Sciatic nerve (tissue), 2 donors: ENCODE measurements at regions not wholly inside any gene's neighbourhood (a gene's known extent, or its start where the extent isn't known, plus 50 kb on each side); places are given as distances from the start of the nearest gene placed in this dataset.

Source experiments
- ATAC-seq: fragments of 200-7000 bp; cut with Tn5 transposase; one replicate; pipeline ENCODE4 v1.9.1; 2020; ENCODE audit warnings: mild to moderate bottlenecking, moderate library complexity
- DNase-seq: peaks from one replicate; pipeline ENCODE4 v3.0.0-alpha.2; 2020; ENCODE audit warnings: low spot score
- intact Hi-C: fragments of 100-400 bp; cut with DNase I; formaldehyde crosslinking; loops from one replicate; pipeline ENCODE4 v1.14.2; 2022
- donor health status: DM: no; HTN: no; CAD: no.
- donor health status: DM: no; HTN: no; CAD: no.

DNA sequence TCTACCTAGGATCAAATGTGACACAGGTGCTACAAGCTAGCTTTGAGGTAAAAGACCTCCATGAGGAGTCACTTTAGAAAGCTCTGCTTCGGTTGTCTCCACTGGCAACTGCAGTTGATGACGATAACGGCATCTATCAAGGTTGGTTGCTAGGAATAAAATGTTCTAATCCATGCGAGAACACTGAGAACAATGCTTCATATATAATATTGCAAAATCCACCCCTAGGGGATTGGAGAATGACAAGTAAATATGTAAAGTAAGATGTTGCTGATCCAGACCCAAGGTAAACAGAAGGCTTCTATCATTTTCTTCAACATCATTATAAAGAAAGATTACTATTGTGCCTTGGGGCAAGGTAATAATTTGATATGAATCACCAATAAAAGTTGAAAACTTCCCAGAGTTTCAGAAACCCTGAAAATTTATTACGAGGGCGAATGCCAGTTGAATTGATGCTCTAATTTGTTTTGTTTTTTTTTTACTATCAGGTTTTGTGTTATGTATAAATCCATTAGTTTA lies 1003.4 kb downstream of the CDH18 start:
- DNase-seq (no peak), ATAC-seq (no peak)
- intact Hi-C loops, result no loop called here

DNA sequence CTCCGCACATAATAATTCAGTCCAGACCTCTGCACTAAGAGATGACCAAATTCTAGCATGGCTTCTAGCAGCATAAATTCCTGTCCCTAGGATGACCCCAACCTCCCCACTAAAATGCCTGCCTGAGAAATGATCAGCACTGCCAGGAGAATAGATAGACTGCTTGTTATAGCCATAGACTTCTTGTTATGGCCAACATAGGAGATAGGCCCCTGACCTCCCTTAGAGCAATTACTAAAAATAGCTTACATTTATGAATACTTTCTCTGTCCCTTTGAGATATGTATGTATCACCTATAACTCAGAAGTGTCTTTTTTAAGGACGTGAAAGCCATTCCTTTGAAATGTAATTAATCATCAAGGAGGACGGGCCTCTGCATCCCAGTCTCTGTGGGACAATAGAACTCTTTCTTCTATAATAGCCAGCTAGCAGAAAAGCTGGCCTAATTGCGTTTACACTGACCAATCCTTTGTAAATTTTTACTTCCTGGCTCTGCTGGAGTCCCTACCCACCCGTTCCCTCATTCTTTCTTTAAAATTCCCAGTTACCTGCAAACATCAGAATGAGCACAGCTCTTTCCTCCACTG lies 1002.7 kb downstream of the CDH18 start:
- no peak for ATAC-seq
- no peak for DNase-seq
- intact Hi-C loops, result no loop called here

DNA sequence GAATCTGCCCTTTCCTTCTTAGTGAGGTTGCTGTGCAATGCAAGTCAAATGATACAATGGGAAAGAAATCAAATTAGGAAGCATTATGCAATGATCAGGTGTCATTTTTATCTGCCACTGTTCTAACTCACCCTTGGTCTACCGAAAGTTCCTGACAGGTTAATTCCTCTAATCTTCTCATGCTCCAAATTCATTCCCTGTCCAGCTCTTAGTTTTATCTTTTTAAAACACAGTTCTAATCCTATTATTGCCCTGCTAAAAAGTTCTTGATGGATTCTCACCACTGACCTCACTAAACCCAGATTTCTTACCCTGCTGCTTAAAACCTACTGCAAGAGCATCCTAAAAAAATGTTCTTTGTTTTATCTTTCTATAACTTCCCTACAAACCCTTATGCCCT lies 1000.9 kb downstream of the CDH18 start:
- ATAC-seq (no peak), DNase-seq (no peak)
- intact Hi-C loops, result no loop called here

- intact Hi-C loops, result no loop called here
- no peak for DNase-seq
- ATAC-seq, result no peak
These were observed 997.1 kb downstream of the CDH18 start for GRCh38 chr5:18990852-18991251.

DNA sequence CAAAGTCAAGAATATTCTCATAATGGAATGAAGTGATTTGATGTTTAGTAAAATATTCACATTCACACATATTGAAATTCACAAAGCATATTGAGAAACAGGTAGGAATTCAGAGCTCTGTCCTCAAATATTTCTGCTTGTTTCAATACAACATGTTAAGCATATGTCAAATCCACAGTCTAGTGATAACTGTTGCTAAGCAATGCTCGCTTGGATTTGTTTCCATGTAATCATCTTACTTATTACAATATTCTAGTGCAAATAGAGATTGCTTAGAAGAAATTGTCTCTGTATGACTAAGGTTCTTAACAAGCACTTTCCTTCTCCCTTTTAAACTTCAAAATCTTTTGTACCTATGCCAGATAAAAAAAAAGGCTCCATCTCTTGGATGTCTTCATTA lies 995.7 kb downstream of the CDH18 start:
- intact Hi-C loops, result no loop called here

GRCh38 chr5:18999478-18999877 lies 988.5 kb downstream of the CDH18 start:
- no peak for ATAC-seq
- no peak for DNase-seq
- intact Hi-C loops, result no loop called here

More for the DNA sequence above, 995.7 kb downstream of the CDH18 start:
- DNase-seq (no peak), ATAC-seq (no peak)

DNA sequence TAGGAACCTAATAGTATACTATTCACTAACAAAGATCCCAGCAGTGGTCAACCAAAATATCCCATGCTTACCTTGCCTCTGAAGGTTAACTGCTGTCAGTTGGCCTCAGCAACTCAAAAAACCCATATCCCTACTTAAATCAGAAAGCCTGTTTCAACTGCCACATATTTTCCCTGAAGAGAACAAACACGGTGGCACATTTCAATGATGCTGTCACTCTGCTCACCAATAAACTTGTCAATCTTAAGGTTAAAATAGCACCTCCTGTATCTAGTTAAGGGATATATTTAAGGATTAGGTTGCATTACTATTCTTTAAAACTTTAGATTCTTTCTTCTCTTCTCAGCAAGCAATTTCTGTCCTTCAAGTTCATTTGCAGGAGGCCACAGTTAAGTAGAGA lies 986.9 kb downstream of the CDH18 start:
- intact Hi-C loops, result no loop called here
- ATAC-seq (no peak), DNase-seq (no peak)

DNA sequence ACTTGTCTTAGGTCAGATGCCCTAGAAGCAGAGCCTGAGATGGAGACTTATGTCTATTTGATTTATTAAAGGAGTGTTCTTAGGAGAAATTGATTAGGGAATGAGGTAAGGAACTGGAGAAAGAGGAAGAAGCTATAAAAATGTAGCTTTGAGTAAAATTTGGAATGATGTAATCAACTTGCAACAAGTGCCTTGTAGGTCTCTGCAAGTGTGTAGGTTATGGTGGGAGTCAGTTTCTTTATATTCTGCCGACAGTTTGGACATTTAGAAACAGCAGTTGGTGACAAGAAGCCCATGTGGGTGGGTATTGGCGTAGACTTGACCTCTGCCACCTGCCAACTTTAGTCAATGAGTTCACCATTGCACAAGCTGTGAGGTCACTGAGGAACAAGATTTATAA lies 986.5 kb downstream of the CDH18 start:
- no peak for ATAC-seq
- no peak for DNase-seq
- intact Hi-C loops, result no loop called here

DNA sequence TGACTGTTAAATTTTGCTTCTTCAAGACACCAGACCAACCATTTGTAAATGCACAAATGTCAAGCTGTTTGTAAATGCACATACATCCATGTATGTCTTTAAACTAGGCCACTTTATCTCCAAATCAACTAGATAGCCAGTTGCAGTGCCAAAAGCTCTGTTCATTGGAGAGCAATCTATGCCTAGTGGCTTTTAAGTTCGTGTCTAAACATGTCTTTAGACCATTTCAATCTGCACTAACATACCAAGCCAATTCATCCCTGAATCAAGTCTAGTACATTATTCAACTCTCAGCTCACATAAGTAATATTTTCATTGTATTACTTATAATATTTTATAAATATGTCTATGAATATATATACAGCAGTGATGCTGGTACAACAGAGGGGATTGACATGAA lies 985.9 kb downstream of the CDH18 start:
- no peak for DNase-seq
- ATAC-seq, result no peak
- intact Hi-C loops, result no loop called here

DNA sequence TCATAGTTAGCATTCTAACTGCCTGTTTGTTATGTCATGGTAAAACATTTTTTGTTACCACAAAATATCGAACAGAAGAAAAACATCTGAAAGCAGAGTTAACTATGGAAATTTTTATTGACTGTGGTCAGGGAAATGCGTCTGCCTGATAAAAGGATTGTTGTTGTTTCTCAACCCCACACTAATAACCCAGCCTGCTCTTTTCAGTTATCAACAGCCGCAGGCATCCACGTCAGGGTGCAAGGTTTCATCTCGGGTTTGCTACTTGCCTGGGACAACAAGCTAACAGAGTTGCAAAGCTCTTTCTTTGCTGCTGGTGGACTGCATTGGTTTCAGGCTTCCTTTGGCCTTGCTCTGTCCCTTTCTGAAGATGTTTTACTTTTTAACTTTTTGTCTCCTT lies 969.2 kb downstream of the CDH18 start:
- ATAC-seq, result no peak
- no peak for DNase-seq
- intact Hi-C loops, result no loop called here

DNA sequence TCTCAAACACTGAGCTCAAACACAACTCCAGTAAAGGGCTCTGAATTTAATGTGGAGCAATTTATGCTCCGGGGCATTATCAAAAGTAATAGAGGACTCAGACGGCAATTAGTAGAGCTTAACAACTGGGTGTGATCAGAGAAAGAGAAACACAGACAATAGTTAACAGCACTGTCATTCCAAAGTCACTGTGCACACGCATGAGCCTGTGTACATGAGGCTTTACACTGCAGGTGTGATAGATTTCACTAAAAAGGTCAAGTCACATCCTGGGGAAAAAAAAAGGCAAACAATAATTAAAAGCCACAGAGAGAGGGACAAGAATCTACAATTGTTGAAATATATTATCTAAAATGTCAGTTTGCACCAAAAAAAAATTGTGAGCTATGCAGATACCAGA lies 956.5 kb downstream of the CDH18 start:
- ATAC-seq, result no peak
- no peak for DNase-seq
- intact Hi-C loops, result no loop called here

DNA sequence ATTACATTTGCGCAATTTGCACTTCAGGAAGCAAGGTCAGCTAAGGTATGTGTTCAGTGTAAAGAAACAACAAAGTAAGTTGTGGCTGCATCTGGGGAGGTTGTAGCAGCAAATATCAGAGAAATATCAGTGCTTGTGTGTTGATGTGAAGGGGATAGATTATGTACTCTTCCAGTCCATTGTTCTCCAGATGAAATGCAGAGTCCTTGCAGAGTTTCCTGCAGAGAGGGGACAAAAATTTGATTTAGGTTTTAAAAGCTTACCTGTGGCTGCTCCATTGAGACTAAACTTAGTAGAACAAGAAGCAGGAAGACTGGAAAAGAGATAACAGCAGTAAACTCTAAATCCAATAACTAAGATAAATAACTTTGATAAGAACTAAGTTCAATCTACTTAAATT lies 952.2 kb downstream of the CDH18 start:
- no peak for ATAC-seq
- intact Hi-C loops, result no loop called here
- no peak for DNase-seq

GRCh38 chr5:19042106-19042505 lies 945.9 kb downstream of the CDH18 start:
- ATAC-seq, result peak; percentile 50
- intact Hi-C loops, result no loop called here
- DNase-seq, result no peak

DNA sequence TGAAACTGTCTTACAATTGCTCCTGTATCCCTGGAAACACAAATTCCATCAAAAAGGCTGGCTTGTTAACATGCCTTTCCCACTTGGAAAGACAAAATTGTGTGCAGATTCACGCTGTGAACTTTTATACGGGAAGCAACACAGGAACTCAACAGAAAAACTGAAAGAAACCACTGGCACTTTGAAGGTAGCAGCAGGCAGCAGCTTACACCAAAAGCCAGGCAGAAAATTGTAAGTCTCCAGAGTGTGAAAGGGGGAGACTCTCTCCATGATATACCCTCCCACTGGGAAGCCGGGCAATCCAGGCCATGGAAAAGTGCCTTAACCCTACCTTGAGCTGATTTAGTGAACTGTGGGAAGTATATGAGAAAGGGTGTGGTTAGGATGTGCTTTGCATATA lies 943.7 kb downstream of the CDH18 start:
- no peak for DNase-seq
- intact Hi-C loops, result no loop called here
- no peak for ATAC-seq

- ATAC-seq (no peak), DNase-seq (no peak)
- intact Hi-C loops, result no loop called here
These were observed 942.9 kb downstream of the CDH18 start for GRCh38 chr5:19044931-19045695.

- no peak for DNase-seq
- intact Hi-C loops, result no loop called here
- ATAC-seq, result no peak
These were observed 940.7 kb downstream of the CDH18 start for GRCh38 chr5:19047277-19047676.

GRCh38 chr5:19048726-19049125 lies 939.3 kb downstream of the CDH18 start:
- no peak for ATAC-seq
- DNase-seq, result no peak

DNA sequence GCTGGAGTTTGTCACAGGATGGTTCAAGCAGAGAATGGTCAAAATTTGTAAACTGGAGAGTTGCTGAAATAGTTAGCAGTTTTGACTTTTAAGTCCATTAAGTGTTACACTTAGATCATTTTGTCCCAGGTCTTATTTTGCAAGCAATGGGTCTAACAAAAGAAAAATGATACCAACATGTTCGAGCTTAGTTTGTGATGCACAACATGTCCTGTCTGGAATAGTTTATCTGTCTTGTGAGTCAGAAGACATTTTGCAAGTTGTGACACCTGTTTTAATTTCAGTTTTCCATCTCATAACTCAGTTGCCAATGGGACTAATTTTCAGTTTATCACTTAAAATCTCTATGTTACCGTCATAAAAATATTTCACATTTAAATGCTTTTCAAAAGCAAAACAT lies 929.8 kb downstream of the CDH18 start:
- ATAC-seq, result no peak
- intact Hi-C loops, result no loop called here

More at GRCh38 chr5:19048726-19049125, 939.3 kb downstream of the CDH18 start:
- intact Hi-C loops, result no loop called here

GRCh38 chr5:19064094-19064493 lies 923.9 kb downstream of the CDH18 start:
- ATAC-seq (no peak), DNase-seq (no peak)
- intact Hi-C loops, result no loop called here

More for the DNA sequence above, 929.8 kb downstream of the CDH18 start:
- no peak for DNase-seq

DNA sequence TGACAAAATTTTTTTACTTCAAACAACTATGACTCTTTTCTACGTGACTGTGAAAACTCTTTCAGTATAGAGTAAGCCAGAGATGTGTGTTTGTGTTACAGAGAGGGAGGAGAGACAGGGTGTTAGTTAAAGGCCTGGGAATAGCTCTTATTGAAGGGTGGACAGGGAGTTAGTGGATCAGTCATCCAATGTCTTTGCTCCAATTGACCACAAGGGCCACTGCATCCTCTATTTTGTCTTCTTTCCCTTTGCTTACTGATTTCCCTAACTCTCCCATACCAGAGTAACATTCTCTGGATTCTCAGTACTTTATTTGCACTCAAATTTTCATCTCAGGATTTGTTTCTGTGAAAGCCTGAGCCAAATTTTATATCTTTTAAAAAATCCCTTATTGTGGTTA lies 920.3 kb downstream of the CDH18 start:
- intact Hi-C loops, result no loop called here
- ATAC-seq (no peak), DNase-seq (no peak)

DNA sequence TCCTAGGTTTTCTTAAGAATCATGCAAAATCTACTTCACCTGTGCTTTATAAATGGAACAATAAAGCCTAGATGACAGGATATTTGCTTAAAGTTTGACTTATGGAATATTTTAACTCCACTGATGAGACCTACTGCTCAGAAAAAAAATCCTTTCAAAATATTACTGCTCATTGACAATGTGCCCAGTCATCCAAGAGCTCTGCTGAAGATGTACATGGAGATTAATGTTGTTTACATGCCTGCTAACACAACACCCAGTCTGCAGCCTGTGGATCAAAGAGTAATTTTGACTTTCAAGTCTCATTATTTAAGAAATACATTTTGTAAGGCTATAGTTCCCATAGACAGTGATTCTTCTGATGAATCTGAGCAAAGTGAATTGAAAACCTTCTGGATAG lies 889.6 kb downstream of the CDH18 start:
- DNase-seq (no peak), ATAC-seq (no peak)
- intact Hi-C loops, result no loop called here
